Ascending aorta (tissue), 2 donors: ENCODE measurements at regions not wholly inside any gene's neighbourhood (a gene's known extent, or its start where the extent isn't known, plus 50 kb on each side); places are given as distances from the start of the nearest gene placed in this dataset.

Source experiments
- DNase-seq, 2 donors: peaks; one replicate each; pipeline ENCODE4 v3.0.0-alpha.2; 2019; ENCODE audit warnings: low spot score in 2 of 2
- H3K27ac ChIP-seq, 2 donors: fragments of 200-600 bp; sonication (generic); one replicate each; pipeline ENCODE4 v1.5.1; 2016 to 2017; ENCODE audit warnings: mild to moderate bottlenecking in 1 of 2
- H3K27me3 ChIP-seq: fragments of 200-600 bp; sonication (generic); one replicate; pipeline ENCODE4 v1.5.1; 2017
- H3K36me3 ChIP-seq, 2 donors: fragments of 200-600 bp; sonication (generic); one replicate each; pipeline ENCODE4 v1.5.1; 2016
- H3K4me1 ChIP-seq, 2 donors: fragments of 200-600 bp; sonication (generic); one replicate each; pipeline ENCODE4 v1.5.1; 2016 to 2017; ENCODE audit warnings: mild to moderate bottlenecking in 1 of 2
- H3K4me3 ChIP-seq, 2 donors: fragments of 200-600 bp; sonication (generic); one replicate each; pipeline ENCODE4 v1.5.1; 2016 to 2017; ENCODE audit warnings: mild to moderate bottlenecking in 1 of 2
- H3K9me3 ChIP-seq, 2 donors: fragments of 200-600 bp; sonication (generic); one replicate each; pipeline ENCODE4 v1.5.1; 2016
- CTCF ChIP-seq, 3 experiments: fragments of 200-600 bp in 2 of 3; fragments of 450-650 bp in 1 of 3; sonication (generic) in 2 of 3; IDR thresholded peaks; one replicate each; pipeline ENCODE4 v1.5.1; 2016 to 2019; ENCODE audit warnings: antibody characterized with exemption in 3 of 3, mild to moderate bottlenecking in 1 of 3, moderate library complexity in 1 of 3
- intact Hi-C: fragments of 100-400 bp; cut with DNase I; formaldehyde crosslinking; loops from one replicate; pipeline ENCODE4 v1.15.1; 2023

DNA sequence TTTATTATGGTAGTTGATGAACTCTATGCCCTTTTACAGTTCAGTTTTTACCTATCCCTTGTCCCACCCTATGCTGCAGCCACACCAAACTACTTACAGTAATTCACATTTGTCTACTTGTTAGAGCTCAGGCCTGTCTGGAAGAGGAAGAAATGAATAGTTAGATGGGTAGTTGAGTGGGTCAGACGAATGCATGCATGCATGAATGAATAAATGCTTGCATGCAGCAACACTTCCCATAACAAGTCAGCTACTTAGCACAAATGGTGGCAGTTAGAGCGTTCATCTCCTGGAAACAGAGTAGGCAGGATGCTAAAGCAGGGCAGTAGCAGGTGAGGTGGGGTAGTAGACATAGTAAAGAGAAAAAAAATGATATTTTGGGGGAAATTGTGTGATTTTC lies 322.3 kb downstream of the NDFIP2 start:
- intact Hi-C loops: no loop called here
- no peak for DNase-seq
- Histone ChIP-seq H3K4me1 (no peaks in the 10 kb centered on the region), H3K27ac (no peak overlapping the region), H3K4me3 (no peak overlapping the region), H3K9me3 (no peaks in the 10 kb centered on the region), H3K27me3 (no peaks in the 10 kb centered on the region), H3K36me3 (no peaks in the 10 kb centered on the region)
- no peak for TF ChIP-seq CTCF (IDR thresholded peaks at IDR 0.05)

GRCh38 chr13:79802389-79803085 lies 321.6 kb downstream of the NDFIP2 start:
- Histone ChIP-seq H3K9me3 (no peaks in the 10 kb centered on the region), H3K4me1 (no peaks in the 10 kb centered on the region), H3K27ac (no peak overlapping the region), H3K4me3 (no peak overlapping the region), H3K36me3 (no peaks in the 10 kb centered on the region), H3K27me3 (no peaks in the 10 kb centered on the region)
- no peak for DNase-seq
- TF ChIP-seq CTCF (IDR thresholded peaks at IDR 0.05): no peak
- intact Hi-C loops: no loop called here

- H3K27ac ChIP-seq: no peak overlapping the region
- DNase-seq: no peak
- no peaks in the 10 kb centered on the region for H3K27me3 ChIP-seq
- no peak for TF ChIP-seq CTCF (IDR thresholded peaks at IDR 0.05)
- no peaks in the 10 kb centered on the region for H3K9me3 ChIP-seq
- H3K36me3 ChIP-seq: no peaks in the 10 kb centered on the region
- intact Hi-C loops: no loop called here
- no peak overlapping the region for H3K4me3 ChIP-seq
- no peaks in the 10 kb centered on the region for H3K4me1 ChIP-seq
Measured at GRCh38 chr13:79799059-79799867, 318.3 kb downstream of the NDFIP2 start.

GRCh38 chr13:79796136-79796535 lies 315.2 kb downstream of the NDFIP2 start:
- Histone ChIP-seq H3K27ac (no peak overlapping the region), H3K4me1 (no peaks in the 10 kb centered on the region), H3K36me3 (no peaks in the 10 kb centered on the region), H3K27me3 (no peaks in the 10 kb centered on the region), H3K9me3 (no peaks in the 10 kb centered on the region), H3K4me3 (no peak overlapping the region)
- intact Hi-C loops: no loop called here
- no peak for DNase-seq
- TF ChIP-seq CTCF (IDR thresholded peaks at IDR 0.05): no peak

DNA sequence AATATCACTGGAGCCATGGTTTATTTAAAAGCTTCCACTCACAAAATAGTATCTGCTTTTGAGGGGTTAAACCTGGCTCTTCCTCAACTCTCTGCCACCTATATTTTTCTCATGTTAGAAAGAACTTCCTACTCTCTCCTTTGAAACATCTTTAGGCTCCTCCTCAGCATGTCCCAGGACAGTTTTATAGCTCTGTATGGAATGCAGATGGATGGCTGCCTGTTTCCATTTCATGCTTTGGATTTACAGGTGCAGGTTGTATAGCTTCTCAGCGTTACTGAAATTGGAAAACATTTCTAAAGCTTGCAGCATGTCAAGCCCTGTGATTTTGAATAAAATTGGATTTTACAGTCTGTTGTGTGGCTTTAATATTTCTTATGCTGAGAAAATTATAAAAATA lies 314.0 kb downstream of the NDFIP2 start:
- intact Hi-C loops: no loop called here
- Histone ChIP-seq H3K4me1 (no peaks in the 10 kb centered on the region), H3K27ac (no peak overlapping the region), H3K27me3 (no peaks in the 10 kb centered on the region), H3K36me3 (no peaks in the 10 kb centered on the region), H3K9me3 (no peaks in the 10 kb centered on the region), H3K4me3 (no peak overlapping the region)
- DNase-seq: no peak
- TF ChIP-seq CTCF (IDR thresholded peaks at IDR 0.05): no peak
